ENCODE measurements at regions not wholly inside any gene's neighbourhood (a gene's known extent, or its start where the extent isn't known, plus 50 kb on each side); places are given as distances from the start of the nearest gene placed in this dataset.

GRCh38 chr10:131808370-131808930 is 92.4 kb upstream of the PPP2R2D start:
- no peak for TF ChIP-seq CTCF (IDR thresholded peaks at IDR 0.05)
- TF ChIP-seq POLR2A (IDR thresholded peaks at IDR 0.05), result no peak

All from Peyer's patch (tissue), 4 donors.